Calu3 (cell line): ENCODE measurements at regions not wholly inside any gene's neighbourhood (a gene's known extent, or its start where the extent isn't known, plus 50 kb on each side); places are given as distances from the start of the nearest gene placed in this dataset.

Experiments used
- BruUV-seq: library from RNA; stranded (reverse); fragments of 400-500 nt; replicated peaks from 2 replicates; lab custom pipeline; 2021; lab: Mats Ljungman, UMichigan
- CTCF ChIA-PET: fragments of 300-600 bp; sonication (Branson Sonifier 250); formaldehyde crosslinking; loops from one replicate; lab custom pipeline; 2022; ENCODE audit warnings: antibody characterized with exemption; lab: Charles Lee
- DNase-seq: peaks from one replicate; pipeline ENCODE4 v3.0.0; 2022
- H3K27ac Mint-ChIP-seq: one replicate; pipeline ENCODE4 v1.8.0; 2022; ENCODE audit warnings: mixed read lengths; ENCODE audit not compliant: unreplicated experiment
- H3K27me3 Mint-ChIP-seq: one replicate; pipeline ENCODE4 v1.8.0; 2022; ENCODE audit warnings: mixed read lengths; ENCODE audit not compliant: unreplicated experiment
- H3K36me3 Mint-ChIP-seq: one replicate; pipeline ENCODE4 v1.8.0; 2022; ENCODE audit warnings: mild to moderate bottlenecking, moderate library complexity, mixed read lengths; ENCODE audit not compliant: insufficient read depth, unreplicated experiment
- H3K4me1 Mint-ChIP-seq: one replicate; pipeline ENCODE4 v1.8.0; 2022; ENCODE audit warnings: mild to moderate bottlenecking, low read depth, mixed read lengths; ENCODE audit not compliant: unreplicated experiment
- H3K4me3 Mint-ChIP-seq: one replicate; pipeline ENCODE4 v1.8.0; 2022; ENCODE audit warnings: mild to moderate bottlenecking, low read depth, moderate library complexity, mixed read lengths; ENCODE audit not compliant: unreplicated experiment
- H3K9me3 Mint-ChIP-seq: one replicate; pipeline ENCODE4 v1.8.0; 2022; ENCODE audit warnings: low read depth, mixed read lengths; ENCODE audit not compliant: unreplicated experiment
- CTCF ChIP-seq: fragments of 200-600 bp; IDR thresholded peaks from one replicate; pipeline ENCODE4 v1.8.0; 2022; ENCODE audit warnings: antibody characterized with exemption; ENCODE audit not compliant: unreplicated experiment
- intact Hi-C: fragments of 100-400 bp; cut with micrococcal nuclease; formaldehyde crosslinking; loops from one replicate; pipeline ENCODE4 v1.10.0; 2022; ENCODE audit not compliant: unreplicated experiment

- CTCF ChIA-PET = no interaction called here
- H3K27me3 Mint-ChIP-seq = no peaks in the 10 kb centered on the region
- intact Hi-C loops = loop anchor here (5.0 to 10.0 kb wide), 2 partner anchors 559 to 582 kb away; no protein-coding TSS in a partner anchor
- no peak overlapping the region for H3K4me3 Mint-ChIP-seq
- no peaks in the 10 kb centered on the region for H3K4me1 Mint-ChIP-seq
- H3K36me3 Mint-ChIP-seq = no peaks in the 10 kb centered on the region
- DNase-seq = no peak
- H3K9me3 Mint-ChIP-seq = peaks cover 3% of the 10 kb centered on the region
- H3K27ac Mint-ChIP-seq = no peak overlapping the region
- no TSS peak for BruUV-seq
- no peak for TF ChIP-seq CTCF
Observed at GRCh38 chr7:15886626-15887025, 200.1 kb upstream of the MEOX2 start.

- intact Hi-C loops = loop anchor here (5.0 to 10.0 kb wide), 2 partner anchors 558 to 581 kb away; no protein-coding TSS in a partner anchor
- peaks cover 3% of the 10 kb centered on the region for H3K9me3 Mint-ChIP-seq
Observed at GRCh38 chr7:15885678-15886077, 199.2 kb upstream of the MEOX2 start.

GRCh38 chr7:15874774-15875173, 188.3 kb upstream of the MEOX2 start:
- Mint-ChIP-seq H3K36me3 (no peaks in the 10 kb centered on the region), H3K4me3 (no peak overlapping the region), H3K9me3 (peaks cover 2% of the 10 kb centered on the region), H3K27me3 (no peaks in the 10 kb centered on the region), H3K27ac (no peak overlapping the region), H3K4me1 (no peaks in the 10 kb centered on the region)
- no TSS peak for BruUV-seq
- CTCF ChIA-PET = no interaction called here
- no peak for TF ChIP-seq CTCF
- no peak for DNase-seq
- intact Hi-C loops = no loop called here

More at GRCh38 chr7:15885678-15886077, 199.2 kb upstream of the MEOX2 start:
- TF ChIP-seq CTCF = no peak
- CTCF ChIA-PET = interaction anchor here (0.6 kb wide), 1 partner anchor 171 kb away, joined by 3 read pairs; no protein-coding TSS in a partner anchor
- Mint-ChIP-seq H3K27me3 (no peaks in the 10 kb centered on the region), H3K4me1 (no peaks in the 10 kb centered on the region), H3K36me3 (no peaks in the 10 kb centered on the region), H3K27ac (no peak overlapping the region), H3K4me3 (no peak overlapping the region)
- BruUV-seq = no TSS peak
- DNase-seq = no peak

GRCh38 chr7:15870347-15870746, 183.9 kb upstream of the MEOX2 start:
- intact Hi-C loops = no loop called here
- no TSS peak for BruUV-seq
- Mint-ChIP-seq H3K4me1 (no peaks in the 10 kb centered on the region), H3K4me3 (no peak overlapping the region), H3K36me3 (no peaks in the 10 kb centered on the region), H3K27ac (no peak overlapping the region), H3K9me3 (no peaks in the 10 kb centered on the region), H3K27me3 (no peaks in the 10 kb centered on the region)
- TF ChIP-seq CTCF = no peak
- DNase-seq = no peak
- CTCF ChIA-PET = no interaction called here
